Subcutaneous abdominal adipose tissue (tissue), 5 donors: ENCODE measurements at regions not wholly inside any gene's neighbourhood (a gene's known extent, or its start where the extent isn't known, plus 50 kb on each side); places are given as distances from the start of the nearest gene placed in this dataset.
"Not testable (repeated sequence)": the region's sequence is repeated elsewhere in the genome, so short reads cannot be mapped to it uniquely, and the experiment has no call there.

Source experiments
- H3K27ac ChIP-seq: one replicate; pipeline ENCODE4 v1.7.0; 2013; ENCODE audit warnings: low read depth, mild to moderate bottlenecking, inconsistent platforms, low read length, moderate library complexity
- H3K27me3 ChIP-seq, 5 donors: one replicate each; pipeline ENCODE4 v1.7.0; 2013; ENCODE audit warnings: low read length in 5 of 5, inconsistent platforms in 1 of 5; ENCODE audit not compliant: control insufficient read depth in 5 of 5, insufficient read depth in 4 of 5
- H3K36me3 ChIP-seq, 5 donors: one replicate each; pipeline ENCODE4 v1.7.0; 2013; ENCODE audit warnings: low read length in 5 of 5; ENCODE audit not compliant: control insufficient read depth in 5 of 5, insufficient read depth in 5 of 5
- H3K4me1 ChIP-seq, 5 donors: one replicate each; pipeline ENCODE4 v1.7.0; 2013; ENCODE audit warnings: low read length in 5 of 5, mild to moderate bottlenecking in 3 of 5, moderate library complexity in 1 of 5; ENCODE audit not compliant: control insufficient read depth in 5 of 5, insufficient read depth in 5 of 5
- H3K4me3 ChIP-seq, 5 donors: one replicate each; pipeline ENCODE4 v1.7.0; 2013; ENCODE audit warnings: low read length in 5 of 5, low read depth in 1 of 5
- H3K9ac ChIP-seq, 5 donors: one replicate each; pipeline ENCODE4 v1.7.0; 2013; ENCODE audit warnings: low read length in 5 of 5, mild to moderate bottlenecking in 4 of 5, moderate library complexity in 3 of 5
- H3K9me3 ChIP-seq, 5 donors: one replicate each; pipeline ENCODE4 v1.7.0; 2013; ENCODE audit warnings: low read length in 5 of 5; ENCODE audit not compliant: control insufficient read depth in 5 of 5
- donor health status: healthy.
- donor health status: healthy.
- donor health status: healthy.
- donor health status: healthy.
- donor health status: healthy.

- peaks cover 0 to 17% (median 8%) of the 10 kb centered on the region in 5 donors for H3K4me1 ChIP-seq
- no peaks in the 10 kb centered on the region for H3K36me3 ChIP-seq
- no peak overlapping the region for H3K4me3 ChIP-seq
- no peak overlapping the region for H3K9ac ChIP-seq
- H3K27me3 ChIP-seq: no peaks in the 10 kb centered on the region
- no peaks in the 10 kb centered on the region for H3K9me3 ChIP-seq
- H3K27ac ChIP-seq: no peak overlapping the region
Observed at GRCh38 chr15:67943475-67943874, 103.6 kb upstream of the RNU6-1 start.

- Histone ChIP-seq H3K27ac (no peak overlapping the region), H3K4me1 (peaks cover 0 to 17% (median 8%) of the 10 kb centered on the region in 5 donors), H3K36me3 (no peaks in the 10 kb centered on the region), H3K4me3 (no peak overlapping the region), H3K9ac (no peak overlapping the region), H3K27me3 (no peaks in the 10 kb centered on the region), H3K9me3 (no peaks in the 10 kb centered on the region)
Observed at GRCh38 chr15:67944010-67944641, 104.3 kb upstream of the RNU6-1 start.

- H3K27ac ChIP-seq: no peak overlapping the region
Observed at GRCh38 chr15:67945131-67945530, 105.3 kb upstream of the RNU6-1 start.

GRCh38 chr15:67945951-67946700 is 106.3 kb upstream of the RNU6-1 start:
- Histone ChIP-seq H3K9ac (peak overlapping the region in 1 of 5 donors; percentile 4), H3K4me1 (peaks cover 0 to 17% (median 8%) of the 10 kb centered on the region in 5 donors), H3K36me3 (no peaks in the 10 kb centered on the region), H3K9me3 (no peaks in the 10 kb centered on the region), H3K27ac (no peak overlapping the region), H3K27me3 (no peaks in the 10 kb centered on the region), H3K4me3 (peak overlapping the region in 1 of 5 donors; percentile 6)

More at GRCh38 chr15:67945131-67945530, 105.3 kb upstream of the RNU6-1 start:
- no peak overlapping the region for H3K4me3 ChIP-seq
- no peaks in the 10 kb centered on the region for H3K27me3 ChIP-seq
- H3K4me1 ChIP-seq: peaks cover 0 to 17% (median 8%) of the 10 kb centered on the region in 5 donors
- no peaks in the 10 kb centered on the region for H3K36me3 ChIP-seq
- H3K9me3 ChIP-seq: no peaks in the 10 kb centered on the region
- no peak overlapping the region for H3K9ac ChIP-seq

GRCh38 chr15:67946701-67947100 is 106.9 kb upstream of the RNU6-1 start:
- Histone ChIP-seq H3K9me3 (no peaks in the 10 kb centered on the region), H3K36me3 (no peaks in the 10 kb centered on the region), H3K4me3 (peak overlapping the region in 1 of 5 donors; percentile 6), H3K4me1 (peaks cover 0 to 17% (median 8%) of the 10 kb centered on the region in 5 donors), H3K9ac (peak overlapping the region in 1 of 5 donors; percentile 4), H3K27me3 (no peaks in the 10 kb centered on the region), H3K27ac (no peak overlapping the region)

- no peak overlapping the region for H3K9ac ChIP-seq
- H3K27ac ChIP-seq: no peak overlapping the region
- no peaks in the 10 kb centered on the region for H3K36me3 ChIP-seq
- peaks cover 0 to 17% (median 8%) of the 10 kb centered on the region in 5 donors for H3K4me1 ChIP-seq
- no peaks in the 10 kb centered on the region for H3K9me3 ChIP-seq
- H3K27me3 ChIP-seq: no peaks in the 10 kb centered on the region
- H3K4me3 ChIP-seq: no peak overlapping the region
Observed at GRCh38 chr15:67947254-67948039, 106.7 kb upstream of the PIAS1 start.

GRCh38 chr15:67948215-67948614 is 105.9 kb upstream of the PIAS1 start:
- Histone ChIP-seq H3K9ac (no peak overlapping the region), H3K4me3 (no peak overlapping the region), H3K9me3 (no peaks in the 10 kb centered on the region), H3K27me3 (no peaks in the 10 kb centered on the region), H3K27ac (no peak overlapping the region), H3K36me3 (no peaks in the 10 kb centered on the region), H3K4me1 (peaks cover 0 to 17% (median 8%) of the 10 kb centered on the region in 5 donors)

GRCh38 chr15:67951187-67951586 is 102.9 kb upstream of the PIAS1 start:
- not testable (repeated sequence) for H3K9ac ChIP-seq, H3K9me3 ChIP-seq, H3K27me3 ChIP-seq, H3K27ac ChIP-seq, H3K4me3 ChIP-seq, H3K36me3 ChIP-seq
- peaks cover 0 to 17% (median 3%) of the 10 kb centered on the region in 5 donors for H3K4me1 ChIP-seq

- no peaks in the 10 kb centered on the region for H3K36me3 ChIP-seq
- H3K27me3 ChIP-seq: no peaks in the 10 kb centered on the region
- peaks cover 1 to 17% (median 10%) of the 10 kb centered on the region in 5 donors for H3K4me1 ChIP-seq
- H3K27ac ChIP-seq: no peak overlapping the region
- no peaks in the 10 kb centered on the region for H3K9me3 ChIP-seq
- H3K9ac ChIP-seq: no peak overlapping the region
- no peak overlapping the region for H3K4me3 ChIP-seq
Observed at GRCh38 chr15:67953299-67953698, 100.8 kb upstream of the PIAS1 start.

- Histone ChIP-seq H3K36me3 (no peaks in the 10 kb centered on the region), H3K9ac (no peak overlapping the region), H3K4me3 (no peak overlapping the region), H3K27ac (no peak overlapping the region), H3K4me1 (peaks cover 1 to 19% (median 14%) of the 10 kb centered on the region in 5 donors), H3K27me3 (no peaks in the 10 kb centered on the region), H3K9me3 (no peaks in the 10 kb centered on the region)
Observed at GRCh38 chr15:67955252-67955651, 98.9 kb upstream of the PIAS1 start.
